ENCODE measurements at regions not wholly inside any gene's neighbourhood (a gene's known extent, or its start where the extent isn't known, plus 50 kb on each side); places are given as distances from the start of the nearest gene placed in this dataset.

GRCh38 chr20:47921408-47921807 is 136.1 kb upstream of the SULF2 start:
- TF ChIP-seq ZNF384 (IDR thresholded peaks at IDR 0.05) (no peak), SP1 (IDR thresholded peaks at IDR 0.05) (no peak), ELF4 (IDR thresholded peaks at IDR 0.05) (no peak), BHLHE40 (IDR thresholded peaks at IDR 0.05; ENCODE audit: borderline replicate concordance) (no peak), FOXM1 (IDR thresholded peaks at IDR 0.05; ENCODE audit: borderline replicate concordance) (no peak), FOXK2 (IDR thresholded peaks at IDR 0.05) (no peak), ARNT (IDR thresholded peaks at IDR 0.05) (no peak)

Measured in HEK293T (cell line).